A673 (cell line): ENCODE measurements at regions not wholly inside any gene's neighbourhood (a gene's known extent, or its start where the extent isn't known, plus 50 kb on each side); places are given as distances from the start of the nearest gene placed in this dataset.
"Not testable (repeated sequence)": the region's sequence is repeated elsewhere in the genome, so short reads cannot be mapped to it uniquely, and the experiment has no call there.

Experiments
- BruUV-seq: library from RNA; stranded (reverse); fragments of 400-500 nt; replicated peaks from 2 replicates; lab custom pipeline; 2021; lab: Mats Ljungman, UMichigan
- CTCF ChIA-PET: fragments of 300-600 bp; sonication (Branson Sonifier 250); formaldehyde crosslinking; loops from one replicate; lab custom pipeline; 2022; ENCODE audit warnings: antibody characterized with exemption; lab: Charles Lee
- POLR2A ChIA-PET: fragments of 300-600 bp; sonication (Branson Sonifier 250); formaldehyde crosslinking; loops from one replicate; lab custom pipeline; 2022; ENCODE audit warnings: antibody characterized with exemption; ENCODE audit not compliant: low non-redundant PET; lab: Charles Lee
- DNase-seq: peaks from one replicate; pipeline ENCODE4 v3.0.0-alpha.2; 2015; ENCODE audit warnings: low spot score
- H3K27ac ChIP-seq: fragments of 200-600 bp; sonication (generic); 2 replicates; pipeline ENCODE4 v1.5.1; 2016; ENCODE audit warnings: mixed run types, low read depth, mild to moderate bottlenecking, mixed read lengths, antibody characterized with exemption, low read length; ENCODE audit not compliant: poor library complexity, severe bottlenecking
- H3K27me3 ChIP-seq: fragments of 200-600 bp; sonication (generic); replicated peaks from 2 replicates; pipeline ENCODE4 v1.6.1; 2017; ENCODE audit warnings: mixed run types, low read depth, mild to moderate bottlenecking, mixed read lengths, antibody characterized with exemption, low read length; ENCODE audit not compliant: insufficient read depth, poor library complexity
- H3K36me3 ChIP-seq: fragments of 200-600 bp; sonication (generic); 2 replicates; pipeline ENCODE4 v1.6.1; 2016; ENCODE audit warnings: mixed run types, mild to moderate bottlenecking, mixed read lengths, antibody characterized with exemption, low read length; ENCODE audit not compliant: insufficient read depth, poor library complexity, severe bottlenecking
- H3K4me1 ChIP-seq: fragments of 200-600 bp; sonication (generic); 2 replicates; pipeline ENCODE4 v1.6.1; 2017; ENCODE audit warnings: mixed run types, mild to moderate bottlenecking, mixed read lengths, antibody characterized with exemption, low read length; ENCODE audit not compliant: insufficient read depth, poor library complexity, severe bottlenecking
- H3K4me3 ChIP-seq: fragments of 200-600 bp; sonication (generic); 2 replicates; pipeline ENCODE4 v1.5.1; 2016; ENCODE audit warnings: low read depth, mixed run types, mild to moderate bottlenecking, mixed read lengths, low read length; ENCODE audit not compliant: poor library complexity, severe bottlenecking
- H3K9me3 ChIP-seq: fragments of 200-600 bp; sonication (generic); 2 replicates; pipeline ENCODE4 v1.6.1; 2016; ENCODE audit warnings: mixed run types, low read depth, mild to moderate bottlenecking, mixed read lengths, antibody characterized with exemption, low read length; ENCODE audit not compliant: poor library complexity, severe bottlenecking
- EZH2 ChIP-seq: fragments of 200-600 bp; sonication (generic); IDR thresholded peaks from 2 replicates; pipeline ENCODE4 v1.6.1; 2017; ENCODE audit warnings: borderline replicate concordance, low read depth, mild to moderate bottlenecking, mixed read lengths, antibody characterized with exemption, low read length; ENCODE audit not compliant: poor library complexity, severe bottlenecking
- intact Hi-C: fragments of 100-400 bp; cut with micrococcal nuclease; formaldehyde crosslinking; loops from one replicate; pipeline ENCODE4 v1.10.0; 2022; ENCODE audit not compliant: unreplicated experiment
- TF ChIP-seq, protein P1 (sequence below): fragments of 300-800, 200-600 bp; sonication (generic); conservative IDR thresholded peaks from 2 replicates; pipeline ENCODE4 v1.5.1; 2017; ENCODE audit warnings: low read depth, mild to moderate bottlenecking, antibody characterized with exemption, low read length, moderate library complexity, mixed read lengths

DNA sequence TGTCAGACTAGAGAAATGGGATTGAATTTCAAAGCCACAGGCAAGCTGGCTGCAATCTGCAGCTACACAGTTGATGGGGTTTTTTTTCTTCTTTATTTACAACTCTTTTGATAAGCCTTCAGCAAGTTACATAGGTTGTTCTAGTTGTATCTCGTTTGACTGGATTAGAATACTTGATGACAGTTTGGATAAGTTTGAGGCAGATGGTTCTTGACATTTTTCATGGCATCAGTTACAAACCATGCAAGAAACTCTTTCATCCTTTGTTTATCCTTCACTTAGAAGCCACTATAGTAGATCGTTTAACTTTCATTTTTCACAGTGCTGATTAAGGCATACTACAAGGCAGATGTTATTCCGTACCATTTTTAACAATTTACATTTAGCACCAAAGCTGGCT lies 238.9 kb downstream of the TOX3 start:
- Histone ChIP-seq H3K4me3 (no peak overlapping the region), H3K9me3 (no peaks in the 10 kb centered on the region), H3K4me1 (no peaks in the 10 kb centered on the region), H3K27me3 (no peaks in the 10 kb centered on the region), H3K36me3 (no peaks in the 10 kb centered on the region), H3K27ac (no peak overlapping the region)
- TF ChIP-seq, protein P1, sequence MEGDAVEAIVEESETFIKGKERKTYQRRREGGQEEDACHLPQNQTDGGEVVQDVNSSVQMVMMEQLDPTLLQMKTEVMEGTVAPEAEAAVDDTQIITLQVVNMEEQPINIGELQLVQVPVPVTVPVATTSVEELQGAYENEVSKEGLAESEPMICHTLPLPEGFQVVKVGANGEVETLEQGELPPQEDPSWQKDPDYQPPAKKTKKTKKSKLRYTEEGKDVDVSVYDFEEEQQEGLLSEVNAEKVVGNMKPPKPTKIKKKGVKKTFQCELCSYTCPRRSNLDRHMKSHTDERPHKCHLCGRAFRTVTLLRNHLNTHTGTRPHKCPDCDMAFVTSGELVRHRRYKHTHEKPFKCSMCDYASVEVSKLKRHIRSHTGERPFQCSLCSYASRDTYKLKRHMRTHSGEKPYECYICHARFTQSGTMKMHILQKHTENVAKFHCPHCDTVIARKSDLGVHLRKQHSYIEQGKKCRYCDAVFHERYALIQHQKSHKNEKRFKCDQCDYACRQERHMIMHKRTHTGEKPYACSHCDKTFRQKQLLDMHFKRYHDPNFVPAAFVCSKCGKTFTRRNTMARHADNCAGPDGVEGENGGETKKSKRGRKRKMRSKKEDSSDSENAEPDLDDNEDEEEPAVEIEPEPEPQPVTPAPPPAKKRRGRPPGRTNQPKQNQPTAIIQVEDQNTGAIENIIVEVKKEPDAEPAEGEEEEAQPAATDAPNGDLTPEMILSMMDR = no peak
- TF ChIP-seq EZH2 = no peak
- no peak for DNase-seq
- no TSS peak for BruUV-seq
- ChIA-PET CTCF (no interaction called here), POLR2A (no interaction called here)
- intact Hi-C loops = no loop called here

DNA sequence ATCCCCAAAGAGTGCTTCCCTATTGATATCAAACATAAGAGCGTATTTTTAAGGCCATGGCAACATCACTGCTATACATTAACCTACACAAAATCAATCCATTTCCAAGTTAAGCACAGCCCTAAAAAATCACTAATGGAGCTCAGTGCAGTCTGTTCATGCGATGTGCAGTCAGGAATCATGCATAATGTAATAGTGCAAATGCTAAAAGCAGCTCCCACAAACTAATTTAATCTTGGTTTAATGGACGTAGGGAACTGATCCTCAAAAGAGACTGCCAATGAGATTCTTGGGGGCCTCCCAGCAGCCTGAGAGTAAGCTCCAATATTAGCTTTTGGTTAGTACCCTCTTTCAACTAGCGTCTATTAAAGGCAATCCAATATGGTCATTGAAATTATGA lies 245.9 kb downstream of the TOX3 start:
- CTCF ChIA-PET = no interaction called here
- Histone ChIP-seq H3K27me3 (no peaks in the 10 kb centered on the region), H3K4me3 (no peak overlapping the region), H3K36me3 (no peaks in the 10 kb centered on the region), H3K9me3 (no peaks in the 10 kb centered on the region), H3K27ac (no peak overlapping the region), H3K4me1 (no peaks in the 10 kb centered on the region)
- no peak for DNase-seq
- POLR2A ChIA-PET = no interaction called here
- TF ChIP-seq, protein P1 = no peak
- TF ChIP-seq EZH2 = no peak
- no TSS peak for BruUV-seq
- intact Hi-C loops = no loop called here

DNA sequence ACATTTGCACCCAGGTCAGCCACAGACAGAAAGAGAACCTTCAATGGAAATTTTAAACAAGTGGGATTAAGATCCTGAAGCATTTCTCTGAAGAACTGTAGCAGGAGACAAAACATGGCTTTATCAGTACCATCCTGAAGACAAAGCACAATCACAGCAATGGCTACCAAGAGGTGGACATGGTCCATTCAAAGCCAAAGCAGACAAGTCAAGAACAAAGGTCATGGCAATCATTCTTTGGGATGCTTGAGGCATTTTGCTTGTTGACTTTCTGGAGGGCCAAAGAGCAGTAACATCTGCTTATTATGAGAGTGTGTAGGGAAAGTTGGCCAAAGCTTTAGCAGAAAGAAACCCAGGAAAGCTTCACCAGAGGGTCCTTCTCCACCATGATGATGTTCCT lies 248.2 kb downstream of the TOX3 start:
- intact Hi-C loops = no loop called here
- CTCF ChIA-PET = no interaction called here
- no peaks in the 10 kb centered on the region for H3K36me3 ChIP-seq
- no peak overlapping the region for H3K27ac ChIP-seq
- H3K4me1 ChIP-seq = no peaks in the 10 kb centered on the region
- POLR2A ChIA-PET = no interaction called here
- no peak for TF ChIP-seq EZH2
- TF ChIP-seq, protein P1 = no peak
- no peak overlapping the region for H3K4me3 ChIP-seq
- BruUV-seq = no TSS peak
- H3K27me3 ChIP-seq = no peaks in the 10 kb centered on the region
- no peak for DNase-seq
- no peaks in the 10 kb centered on the region for H3K9me3 ChIP-seq

DNA sequence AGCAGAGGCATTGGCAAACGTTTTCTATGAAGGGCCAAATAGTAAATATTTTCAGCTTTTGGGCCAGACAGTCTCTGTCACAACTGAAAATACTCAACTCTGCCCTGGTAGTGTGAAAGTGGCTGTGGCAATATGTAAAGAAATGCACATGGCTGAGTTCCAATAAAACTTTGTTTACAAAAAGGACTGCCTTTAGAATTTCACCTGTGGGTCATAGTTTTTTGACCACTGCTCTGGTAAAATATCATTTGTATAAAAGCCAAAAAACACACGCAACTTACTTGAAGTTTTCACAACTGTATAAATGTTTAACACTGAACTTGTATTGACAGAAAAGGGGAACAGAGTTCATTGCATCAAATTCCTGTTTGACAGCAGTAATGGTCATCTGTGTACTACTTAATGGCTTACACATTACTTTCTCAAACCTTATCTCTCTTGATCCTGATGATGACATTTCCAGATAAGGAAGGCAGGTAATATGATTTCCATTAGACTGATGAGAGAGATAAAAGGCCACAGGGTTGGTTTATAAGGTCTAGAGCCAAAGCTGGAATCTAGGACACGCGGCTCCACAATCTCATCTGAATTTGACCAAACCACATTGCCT lies 250.1 kb downstream of the TOX3 start:
- DNase-seq, intact Hi-C loops, POLR2A ChIA-PET, H3K27me3 ChIP-seq, H3K4me3 ChIP-seq, H3K27ac ChIP-seq, H3K4me1 ChIP-seq, BruUV-seq, H3K36me3 ChIP-seq, H3K9me3 ChIP-seq, CTCF ChIA-PET: not testable (repeated sequence)
